ENCODE measurements at regions not wholly inside any gene's neighbourhood (a gene's known extent, or its start where the extent isn't known, plus 50 kb on each side); places are given as distances from the start of the nearest gene placed in this dataset.
A peak's percentile ranks its signal among the peaks of the same experiment; 100 is the strongest.

DNA sequence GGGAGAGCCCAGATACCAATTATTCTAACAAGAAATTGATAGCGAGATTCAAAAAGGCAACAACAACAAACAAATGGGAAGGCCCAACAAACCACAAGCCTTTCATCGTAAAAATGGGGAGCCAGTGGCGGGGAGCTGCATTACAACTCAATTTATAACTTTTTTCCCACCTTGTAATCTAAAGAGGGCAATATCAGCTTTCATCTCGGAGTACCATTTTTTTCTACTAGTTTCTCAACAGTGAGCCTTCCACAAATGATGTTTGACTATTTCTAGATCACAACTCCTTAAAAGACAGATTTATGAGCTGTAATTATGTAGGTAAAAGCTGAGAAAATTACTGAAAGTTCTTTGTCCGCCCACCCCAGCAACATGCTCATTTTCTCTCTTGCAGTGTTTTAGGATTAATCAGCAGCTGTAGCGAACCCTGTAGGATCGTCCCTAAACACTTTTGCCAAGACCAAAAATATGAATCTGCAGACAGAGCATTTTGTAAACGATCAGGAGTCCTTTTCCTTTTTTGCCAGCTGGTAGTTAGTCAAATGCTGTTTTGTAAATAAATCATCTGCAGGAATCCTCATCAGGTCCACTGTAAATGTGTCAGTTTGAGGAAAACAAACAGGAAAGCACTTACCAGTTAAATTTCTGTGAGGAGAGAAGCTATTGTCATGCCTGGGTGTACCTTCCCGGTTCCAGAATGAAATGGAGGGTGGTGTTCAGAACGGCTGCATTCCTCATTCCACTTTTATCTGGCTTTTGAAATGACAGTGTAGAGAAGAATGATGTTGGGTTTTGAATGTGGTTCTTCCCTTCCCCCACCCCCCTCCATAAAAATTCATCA, 53.2 kb downstream of the EEF1B2 start:
- H3K9ac ChIP-seq (ENCODE audit: insufficient read depth in 1 of 2, low read length in 2 of 2) = no peak overlapping the region
- peak overlapping the region in 1 of 2 donors; percentile 7 for H3K27ac ChIP-seq (ENCODE audit: low read depth in 1 of 2, low read length in 1 of 2)
- H3K27me3 ChIP-seq (ENCODE audit: control insufficient read depth in 3 of 3, insufficient read depth in 3 of 3, low read length in 2 of 3) = no peaks in the 10 kb centered on the region
- TF ChIP-seq, protein P1, sequence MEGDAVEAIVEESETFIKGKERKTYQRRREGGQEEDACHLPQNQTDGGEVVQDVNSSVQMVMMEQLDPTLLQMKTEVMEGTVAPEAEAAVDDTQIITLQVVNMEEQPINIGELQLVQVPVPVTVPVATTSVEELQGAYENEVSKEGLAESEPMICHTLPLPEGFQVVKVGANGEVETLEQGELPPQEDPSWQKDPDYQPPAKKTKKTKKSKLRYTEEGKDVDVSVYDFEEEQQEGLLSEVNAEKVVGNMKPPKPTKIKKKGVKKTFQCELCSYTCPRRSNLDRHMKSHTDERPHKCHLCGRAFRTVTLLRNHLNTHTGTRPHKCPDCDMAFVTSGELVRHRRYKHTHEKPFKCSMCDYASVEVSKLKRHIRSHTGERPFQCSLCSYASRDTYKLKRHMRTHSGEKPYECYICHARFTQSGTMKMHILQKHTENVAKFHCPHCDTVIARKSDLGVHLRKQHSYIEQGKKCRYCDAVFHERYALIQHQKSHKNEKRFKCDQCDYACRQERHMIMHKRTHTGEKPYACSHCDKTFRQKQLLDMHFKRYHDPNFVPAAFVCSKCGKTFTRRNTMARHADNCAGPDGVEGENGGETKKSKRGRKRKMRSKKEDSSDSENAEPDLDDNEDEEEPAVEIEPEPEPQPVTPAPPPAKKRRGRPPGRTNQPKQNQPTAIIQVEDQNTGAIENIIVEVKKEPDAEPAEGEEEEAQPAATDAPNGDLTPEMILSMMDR (IDR thresholded peaks at IDR 0.05; ENCODE audit: control extremely low read depth, extremely low read depth) = no peak
- no peaks in the 10 kb centered on the region for H3K36me3 ChIP-seq (ENCODE audit: control insufficient read depth in 4 of 4, insufficient read depth in 4 of 4, low read length in 4 of 4)
- no peak overlapping the region for H3K4me3 ChIP-seq
- ATAC-seq (ENCODE audit: insufficient read depth, low FRiP score) (no peak), DNase-seq (peak in 2 of 3 donors; percentile 12 to 14)
- 35 to 37% methylated on average over 10 of the region's 10 CpGs for WGBS, 2 donors
- peaks cover 0 to 3% (median 0%) of the 10 kb centered on the region in 4 donors for H3K9me3 ChIP-seq (ENCODE audit: control insufficient read depth in 4 of 4, insufficient read depth in 3 of 4, low read length in 3 of 4)
- H3K4me1 ChIP-seq (ENCODE audit: control insufficient read depth in 5 of 5, insufficient read depth in 5 of 5, low read length in 5 of 5) = peaks cover 0 to 18% (median 3%) of the 10 kb centered on the region in 5 donors

DNA sequence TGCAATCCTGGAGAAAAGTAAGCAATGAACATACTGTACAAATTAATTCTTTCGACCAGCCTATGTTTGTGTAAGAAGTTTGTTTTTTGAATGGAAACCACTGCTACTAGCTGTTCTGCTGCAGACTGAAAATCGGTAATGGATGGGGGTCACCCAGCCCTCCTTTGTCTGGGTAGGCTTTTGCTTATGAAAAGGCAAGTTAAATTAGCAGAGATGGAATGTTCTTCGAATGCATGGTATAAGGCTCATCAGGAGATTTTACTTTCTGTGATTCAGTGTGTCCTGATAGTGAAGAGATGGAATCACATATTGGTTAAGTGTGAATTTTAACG, 53.8 kb downstream of the EEF1B2 start:
- no peak overlapping the region for H3K27ac ChIP-seq (ENCODE audit: low read depth in 1 of 2, low read length in 1 of 2)
- no peaks in the 10 kb centered on the region for H3K36me3 ChIP-seq (ENCODE audit: control insufficient read depth in 4 of 4, insufficient read depth in 4 of 4, low read length in 4 of 4)
- H3K4me3 ChIP-seq = no peak overlapping the region
- DNase-seq (no peak), ATAC-seq (ENCODE audit: insufficient read depth, low FRiP score) (no peak)
- no peak overlapping the region for H3K9ac ChIP-seq (ENCODE audit: insufficient read depth in 1 of 2, low read length in 2 of 2)
- TF ChIP-seq, protein P1 (IDR thresholded peaks at IDR 0.05; ENCODE audit: control extremely low read depth, extremely low read depth) = no peak
- H3K27me3 ChIP-seq (ENCODE audit: control insufficient read depth in 3 of 3, insufficient read depth in 3 of 3, low read length in 2 of 3) = no peaks in the 10 kb centered on the region
- H3K4me1 ChIP-seq (ENCODE audit: control insufficient read depth in 5 of 5, insufficient read depth in 5 of 5, low read length in 5 of 5) = peaks cover 0 to 21% (median 3%) of the 10 kb centered on the region in 5 donors
- peaks cover 0 to 3% (median 0%) of the 10 kb centered on the region in 4 donors for H3K9me3 ChIP-seq (ENCODE audit: control insufficient read depth in 4 of 4, insufficient read depth in 3 of 4, low read length in 3 of 4)
- 24 to 27% methylated on average over 4 of the region's 4 CpGs for WGBS, 2 donors

- Histone ChIP-seq H3K36me3 (ENCODE audit: control insufficient read depth in 4 of 4, insufficient read depth in 4 of 4, low read length in 4 of 4) (no peaks in the 10 kb centered on the region), H3K4me3 (no peak overlapping the region), H3K9ac (ENCODE audit: insufficient read depth in 1 of 2, low read length in 2 of 2) (no peak overlapping the region), H3K4me1 (ENCODE audit: control insufficient read depth in 5 of 5, insufficient read depth in 5 of 5, low read length in 5 of 5) (peaks cover 0 to 21% (median 3%) of the 10 kb centered on the region in 5 donors), H3K27me3 (ENCODE audit: control insufficient read depth in 3 of 3, insufficient read depth in 3 of 3, low read length in 2 of 3) (no peaks in the 10 kb centered on the region), H3K27ac (ENCODE audit: low read depth in 1 of 2, low read length in 1 of 2) (no peak overlapping the region), H3K9me3 (ENCODE audit: control insufficient read depth in 4 of 4, insufficient read depth in 3 of 4, low read length in 3 of 4) (peaks cover 0 to 6% (median 0%) of the 10 kb centered on the region in 4 donors)
- 49 to 56% methylated on average over 5 of the region's 5 CpGs for WGBS, 2 donors
- TF ChIP-seq, protein P1 (IDR thresholded peaks at IDR 0.05; ENCODE audit: control extremely low read depth, extremely low read depth) = no peak
- ATAC-seq (ENCODE audit: insufficient read depth, low FRiP score) (no peak), DNase-seq (no peak)
These were observed 57.3 kb upstream of the ZDBF2 start for GRCh38 chr2:206217166-206217565.

Measured in lung (tissue), 11 donors.